ENCODE measurements at regions not wholly inside any gene's neighbourhood (a gene's known extent, or its start where the extent isn't known, plus 50 kb on each side); places are given as distances from the start of the nearest gene placed in this dataset.

DNA sequence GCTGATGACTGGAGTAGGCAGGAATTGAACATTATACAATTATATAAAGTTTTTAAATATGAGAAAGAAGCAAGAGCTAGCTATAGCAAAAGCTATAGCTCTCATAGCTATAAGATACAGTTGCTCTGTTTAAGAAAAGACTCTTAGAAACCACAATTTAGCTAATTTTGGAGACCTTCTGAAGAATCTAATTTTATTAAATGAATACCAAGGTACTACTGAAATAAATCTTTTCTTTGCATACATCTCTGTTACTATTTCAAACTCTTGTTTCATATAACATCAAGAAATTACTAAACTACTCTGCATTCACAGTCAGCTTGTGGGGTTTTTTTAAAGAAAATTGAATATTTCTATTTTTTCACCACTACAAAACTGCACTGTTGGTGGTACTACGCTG is 568.7 kb upstream of the MARCKS start:
- no peak for DNase-seq

DNA sequence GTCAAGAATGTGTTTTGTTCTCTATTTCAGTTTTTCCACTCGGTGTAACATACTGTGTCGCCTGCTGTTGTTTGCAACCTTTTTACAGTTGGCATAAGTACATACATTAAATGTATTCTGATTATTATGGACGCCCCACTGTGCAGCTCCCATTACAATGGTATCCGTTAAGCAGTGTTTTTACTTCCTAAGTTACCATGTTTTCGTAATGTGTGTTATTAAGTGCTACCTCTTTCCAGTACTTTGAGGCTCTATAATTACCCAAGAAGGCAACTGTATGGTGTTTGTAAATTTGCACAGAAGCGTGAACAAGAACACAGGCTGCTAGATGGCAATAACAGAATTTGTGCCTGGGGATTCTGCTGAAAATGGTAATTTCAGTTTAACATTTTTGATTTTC is 568.0 kb upstream of the MARCKS start:
- DNase-seq, result no peak

DNA sequence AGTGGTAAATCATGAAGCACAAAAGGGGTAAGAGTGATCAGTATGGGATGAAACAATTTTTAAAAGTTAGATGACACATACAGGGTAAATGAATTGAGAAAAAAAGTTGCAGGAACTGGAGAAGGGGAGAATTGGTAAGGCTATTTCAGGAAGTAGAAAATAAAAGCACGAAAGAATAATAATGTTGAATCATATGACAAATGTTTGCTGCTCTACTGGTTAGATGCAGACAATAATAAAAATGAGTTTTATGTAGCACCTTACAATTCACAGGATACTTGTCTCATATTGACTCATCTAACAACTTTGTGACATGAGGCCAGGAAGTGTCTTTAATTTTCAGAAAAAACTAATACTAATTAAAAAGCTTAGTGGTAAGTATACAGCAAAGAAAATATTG is 566.5 kb upstream of the MARCKS start:
- no peak for DNase-seq

DNA sequence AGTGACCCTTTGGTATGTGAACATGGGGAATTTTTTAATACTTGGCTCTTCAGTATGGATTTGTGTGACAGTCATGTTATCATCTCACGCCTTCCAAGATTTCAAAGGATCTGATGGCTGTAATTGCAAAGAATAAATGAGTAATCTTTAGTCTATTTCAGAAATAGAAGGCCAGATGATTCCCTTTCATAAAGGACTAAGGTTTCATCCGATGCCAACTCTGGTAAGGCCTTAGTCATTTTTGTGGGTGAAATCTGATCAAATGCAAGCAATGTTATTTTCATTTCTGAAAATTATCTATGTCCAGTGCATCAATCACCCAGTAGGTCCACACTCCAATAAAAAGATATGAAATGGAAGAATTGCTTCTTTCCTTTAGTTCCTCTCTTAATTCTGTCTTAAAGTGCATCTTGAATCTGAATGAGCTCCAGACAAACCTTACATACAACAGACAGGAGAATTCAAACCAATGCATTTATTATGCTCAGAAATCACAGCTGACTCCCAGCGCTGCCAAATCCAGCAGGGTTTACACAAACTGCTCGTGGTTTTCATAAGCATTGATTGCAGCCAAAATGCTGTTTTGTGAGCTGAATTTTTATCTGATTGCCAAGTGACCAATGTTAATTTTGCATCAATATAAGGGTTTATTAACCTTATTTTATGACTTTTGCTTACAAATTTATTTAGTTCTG is 565.2 kb upstream of the MARCKS start:
- peak in 30 of 56 donors; percentile 0 to 68 (median 10) for DNase-seq

DNA sequence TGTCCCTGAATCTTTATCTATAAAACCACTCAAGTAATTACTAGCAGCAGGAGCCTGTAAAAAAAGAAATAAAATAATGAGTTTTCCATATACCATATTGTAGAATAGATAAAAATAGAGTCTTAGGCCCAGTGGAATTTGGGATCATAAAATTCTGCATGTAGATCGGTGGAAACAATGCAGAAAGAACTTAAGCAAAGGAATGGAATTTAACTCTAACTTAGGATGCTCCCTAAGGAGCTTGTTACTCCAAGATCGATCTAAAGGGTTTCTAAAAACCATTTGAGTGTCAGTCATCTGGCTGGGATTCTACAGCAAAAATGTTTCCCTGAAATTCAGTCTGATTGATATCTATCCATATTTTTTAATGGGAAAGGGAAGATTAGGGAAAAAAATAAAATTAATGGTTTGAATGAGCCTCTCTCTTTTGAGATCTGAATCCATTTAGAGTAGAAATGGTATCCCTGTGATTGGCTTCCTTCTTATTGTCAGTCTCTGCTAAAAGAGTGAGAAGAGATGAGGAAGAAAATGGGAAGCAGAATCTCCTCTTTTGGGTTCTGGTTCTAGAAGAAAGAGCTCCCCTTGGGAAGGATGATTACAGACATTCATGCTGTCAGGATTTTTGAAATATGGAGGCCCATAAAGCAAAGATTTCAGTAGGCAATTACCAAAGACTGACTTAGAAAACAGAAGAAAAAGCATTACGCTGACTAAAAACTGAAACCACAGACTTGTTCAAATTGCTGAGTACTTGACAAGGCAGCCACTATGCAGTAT is 564.3 kb upstream of the MARCKS start:
- no peak for DNase-seq

DNA sequence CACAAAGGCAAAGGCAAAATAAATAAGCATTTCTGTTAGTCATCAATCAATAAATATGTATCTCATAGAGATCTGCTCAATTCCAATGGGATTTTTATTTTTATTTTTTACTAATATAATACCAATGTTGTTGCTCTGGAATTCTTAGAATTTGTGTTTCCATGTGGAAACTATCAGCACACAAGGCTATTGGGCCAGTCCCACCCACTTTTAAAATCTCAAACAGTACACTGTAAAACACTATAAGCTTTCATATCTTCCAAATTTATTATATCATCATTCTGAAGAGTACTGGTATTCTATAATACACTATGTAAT is 563.8 kb upstream of the MARCKS start:
- no peak for DNase-seq

DNA sequence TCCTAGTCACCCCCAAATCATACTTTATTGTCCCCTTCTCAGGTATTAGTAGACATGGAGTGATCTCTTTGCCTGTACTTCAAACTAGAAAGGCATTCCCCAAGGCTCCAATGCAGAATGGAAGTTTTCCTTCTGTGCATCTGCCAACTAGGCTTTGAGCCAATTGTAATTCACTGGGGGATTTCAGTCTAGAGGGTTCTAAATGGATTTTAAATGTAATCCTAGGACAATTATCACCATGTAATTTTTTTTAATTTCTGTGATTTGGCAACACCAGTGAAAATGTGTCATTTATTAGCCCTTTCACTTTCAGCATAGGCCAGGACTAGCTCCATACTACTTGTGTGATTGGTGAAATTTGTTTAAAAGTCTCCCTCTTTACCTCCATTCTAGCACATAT is 557.6 kb upstream of the MARCKS start:
- DNase-seq, result no peak

DNA sequence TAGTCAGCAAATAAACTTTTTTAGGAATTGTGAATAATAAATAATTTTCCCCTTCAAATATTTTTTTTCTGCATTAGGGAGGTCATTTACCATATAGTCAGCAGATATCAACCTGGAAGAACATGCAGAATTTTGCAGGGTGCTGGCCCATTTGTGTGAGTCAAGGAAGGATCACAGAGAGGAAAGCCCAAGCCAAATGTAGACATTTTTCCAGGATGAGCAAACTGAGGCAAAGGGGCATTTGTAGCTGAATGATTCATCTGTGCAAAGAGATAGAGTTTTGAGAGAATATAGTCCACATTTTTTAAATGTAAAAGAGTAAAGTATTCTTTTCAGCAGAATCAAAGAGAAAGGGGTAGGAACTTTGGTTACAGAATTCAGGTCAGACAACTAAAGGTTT is 555.5 kb upstream of the MARCKS start:
- DNase-seq, result no peak

DNA sequence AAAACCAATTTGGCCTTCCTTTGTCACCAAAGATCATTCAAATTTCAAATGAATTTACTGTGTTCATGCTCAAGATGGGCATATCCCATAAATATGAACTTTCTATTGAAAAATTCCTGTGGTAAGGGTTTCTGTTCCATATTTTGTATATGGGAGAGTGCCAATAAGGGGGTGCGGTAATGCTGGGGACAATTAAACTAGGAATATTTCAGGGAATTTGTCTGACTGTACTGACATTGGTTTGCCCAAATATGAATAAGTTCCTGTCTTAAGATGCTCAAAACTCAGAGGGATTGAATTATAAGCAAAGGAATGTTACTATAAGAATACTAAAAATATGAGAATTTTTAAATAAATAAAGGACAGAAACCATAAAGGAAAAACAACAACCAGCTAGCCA is 553.0 kb upstream of the MARCKS start:
- DNase-seq, result no peak

DNA sequence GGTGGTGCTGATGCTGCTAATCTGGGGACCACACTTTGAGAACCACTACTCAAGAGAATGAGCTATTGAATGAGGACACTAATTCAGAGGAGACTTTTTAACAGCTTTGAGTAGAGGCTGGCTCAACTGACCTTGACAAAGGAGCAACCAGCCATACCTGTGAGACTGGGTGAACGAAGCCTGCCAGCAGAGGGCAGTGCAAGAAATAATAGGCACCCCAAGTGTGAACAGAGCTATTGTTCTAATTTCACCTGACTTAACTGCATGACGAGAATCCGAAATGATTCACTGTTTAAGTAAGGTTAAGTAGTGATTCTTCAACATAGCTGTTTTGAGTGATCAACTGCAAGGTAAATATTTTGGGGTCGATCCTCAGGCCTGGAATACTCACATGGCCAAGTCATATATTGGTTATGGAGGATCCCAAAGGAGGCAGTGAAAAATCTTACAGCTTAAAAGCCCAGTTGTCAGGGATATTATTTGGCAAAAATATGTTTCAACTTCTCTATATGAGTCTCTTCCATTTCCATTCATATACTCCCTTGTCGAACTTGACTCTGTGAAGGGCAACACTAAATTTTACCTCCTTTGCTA is 550.5 kb upstream of the MARCKS start:
- DNase-seq, result peak in 8 of 56 donors; percentile 1 to 17 (median 6)

DNA sequence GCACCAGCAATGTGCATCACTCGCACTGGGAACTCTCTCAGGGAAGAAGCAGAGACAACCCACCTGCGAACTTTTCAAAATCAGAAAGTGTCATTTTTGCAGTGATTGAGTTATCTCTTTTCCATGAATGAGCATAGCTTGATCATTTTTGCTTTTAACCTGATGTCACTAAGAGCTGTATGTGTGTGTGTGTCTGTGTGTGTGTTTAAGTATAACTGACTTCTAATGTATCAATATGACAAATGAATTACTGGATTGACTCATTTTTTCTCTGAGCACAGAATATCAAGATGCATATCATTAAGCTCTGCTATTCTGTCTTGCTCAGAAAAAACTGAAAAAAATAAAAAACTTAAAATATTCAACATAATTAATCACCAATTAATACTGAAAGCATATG is 548.9 kb upstream of the MARCKS start:
- no peak for DNase-seq

DNA sequence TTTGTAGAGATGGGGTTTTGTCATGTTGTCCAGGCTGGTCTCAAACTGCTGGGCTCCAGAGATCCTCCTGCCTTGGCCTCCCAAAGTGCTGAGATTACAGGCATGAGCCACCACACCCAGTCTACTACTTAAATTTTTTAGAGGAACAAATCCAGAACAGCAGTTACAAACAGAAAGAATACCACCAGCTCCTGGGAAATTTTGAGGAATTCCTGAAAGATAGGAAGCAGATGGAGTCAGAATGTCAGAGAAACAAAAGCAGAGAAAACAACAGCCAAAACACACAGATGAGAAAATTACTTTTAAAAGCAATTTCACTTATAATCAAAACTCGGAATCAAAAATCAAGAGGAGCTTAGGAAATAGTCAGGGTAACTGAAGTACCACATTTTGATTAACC is 543.3 kb upstream of the MARCKS start:
- DNase-seq, result no peak

DNA sequence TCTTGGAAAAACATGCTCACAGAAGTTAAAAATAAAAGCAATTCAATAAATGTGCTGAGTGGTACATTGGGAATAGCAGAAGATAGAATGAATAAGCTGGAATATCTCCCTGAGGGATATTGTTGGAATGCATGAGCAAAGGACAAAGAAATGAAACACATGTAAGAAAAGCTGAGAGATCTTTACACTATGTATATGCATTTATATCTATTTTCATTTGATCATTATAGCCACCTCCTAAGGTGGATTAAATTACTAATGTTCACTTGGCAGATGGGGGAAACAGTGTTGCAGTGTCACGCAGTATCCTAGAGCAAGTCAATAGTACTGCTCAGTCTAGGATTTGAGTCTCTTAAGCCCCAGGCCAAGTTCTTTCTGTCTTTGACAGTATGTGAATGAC is 542.0 kb upstream of the MARCKS start:
- no peak for DNase-seq

DNA sequence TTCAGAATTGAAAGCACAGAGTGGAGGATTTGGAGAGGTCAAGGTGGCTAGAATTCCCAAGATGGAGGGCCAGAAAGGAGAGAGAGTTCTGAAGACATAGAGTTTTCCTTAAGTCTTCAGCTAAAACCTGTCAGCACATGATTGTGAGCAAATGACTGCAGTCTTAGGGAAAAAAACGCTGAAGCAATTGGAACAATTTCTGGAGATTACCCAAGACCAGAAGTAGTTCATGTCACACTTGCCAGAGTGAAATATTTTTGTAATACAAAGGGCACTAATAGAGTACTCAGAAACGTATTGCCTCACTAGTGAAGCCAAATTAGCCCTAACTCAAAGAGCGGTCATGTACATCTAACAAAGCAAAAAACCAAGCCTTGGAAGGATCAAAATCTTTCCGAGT is 541.3 kb upstream of the MARCKS start:
- no peak for DNase-seq

DNA sequence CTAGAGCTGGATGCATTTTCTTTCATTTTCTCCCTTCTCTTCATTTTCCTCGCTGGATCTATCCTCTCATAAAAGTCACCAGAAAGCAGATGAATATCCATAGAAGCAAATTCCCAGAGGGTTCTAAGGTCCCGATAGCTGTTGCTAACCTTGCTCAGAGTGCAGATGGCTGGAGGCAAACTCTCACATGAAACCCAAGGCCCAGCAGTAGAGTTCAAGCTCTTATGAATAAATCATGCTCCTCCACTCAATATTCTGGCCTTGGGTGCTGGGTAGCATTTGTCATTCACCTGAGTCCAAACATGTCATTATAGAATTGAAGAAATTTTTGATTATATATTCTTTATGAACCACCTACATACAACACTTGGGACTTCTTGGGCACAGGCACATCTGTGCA is 539.7 kb upstream of the MARCKS start:
- DNase-seq, result no peak

DNA sequence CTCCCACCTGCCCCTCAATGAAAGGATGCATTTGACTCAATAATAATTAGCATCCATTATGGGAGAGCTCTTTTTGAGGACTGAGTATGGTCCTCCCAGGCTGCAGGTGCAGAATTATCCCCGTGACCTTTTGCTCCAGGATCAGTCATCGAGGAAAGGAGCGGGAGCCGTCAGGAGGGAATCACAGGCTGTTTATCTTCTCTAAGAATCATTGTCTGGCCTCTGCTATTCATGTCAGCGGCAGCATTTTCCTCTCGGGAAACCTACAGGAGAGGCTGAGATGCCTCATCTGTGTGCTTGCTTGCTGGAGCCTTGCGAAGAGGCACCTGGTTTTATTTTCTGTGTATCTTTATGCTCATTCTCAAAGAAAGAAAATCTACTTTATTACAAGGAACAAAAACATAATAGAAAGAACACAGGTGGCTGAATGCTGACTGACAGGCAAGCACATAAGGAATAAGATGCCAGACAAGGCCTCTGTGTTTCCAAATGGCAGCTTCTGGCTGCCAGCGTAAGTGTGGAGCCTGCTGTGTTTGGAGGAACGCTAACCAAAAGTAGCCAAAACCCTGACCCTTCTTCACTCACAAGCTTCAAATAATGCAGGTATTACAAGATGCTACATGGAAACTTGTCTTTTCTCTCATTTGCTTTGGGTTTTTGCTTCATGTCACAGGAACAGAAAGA is 539.1 kb upstream of the MARCKS start:
- DNase-seq, result peak in 4 of 56 donors; percentile 5 to 30 (median 14)

DNA sequence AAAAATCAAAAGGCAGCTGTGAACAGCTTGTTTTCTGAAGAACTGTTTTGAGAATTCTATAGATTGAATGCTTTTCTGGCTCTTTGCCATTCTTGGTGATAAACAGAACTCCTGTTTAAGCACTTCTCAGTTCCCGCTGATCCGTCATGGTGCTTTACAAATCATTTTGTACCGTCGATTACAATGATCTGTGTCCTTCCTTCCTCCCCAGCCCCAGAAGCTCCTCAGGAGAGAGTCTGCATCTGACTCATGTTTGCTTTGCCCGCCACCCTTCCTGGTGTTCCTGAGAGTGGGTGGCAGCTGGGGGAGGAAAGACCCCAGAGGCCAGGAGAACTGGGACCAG is 538.6 kb upstream of the MARCKS start:
- DNase-seq, result peak in 1 of 56 donors; percentile 5

DNA sequence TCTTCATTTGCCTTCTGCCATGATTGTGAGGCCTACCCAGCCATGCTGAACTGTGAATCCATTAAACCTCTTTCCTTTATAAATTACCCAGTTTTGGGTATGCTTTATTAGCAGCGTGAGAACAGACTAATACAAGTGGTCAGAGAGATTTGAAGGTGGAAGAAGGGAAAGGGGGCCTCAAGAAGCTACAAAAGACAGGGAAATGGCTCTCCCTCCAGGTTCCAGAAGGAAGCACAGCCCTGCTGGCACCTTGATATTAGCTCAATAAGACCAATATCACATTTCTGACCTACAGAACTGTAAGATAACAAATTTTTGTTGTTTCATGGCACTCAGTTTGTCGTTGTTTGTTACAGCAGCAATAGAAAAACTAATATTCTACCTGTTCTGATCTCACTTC is 536.5 kb upstream of the MARCKS start:
- no peak for DNase-seq

DNA sequence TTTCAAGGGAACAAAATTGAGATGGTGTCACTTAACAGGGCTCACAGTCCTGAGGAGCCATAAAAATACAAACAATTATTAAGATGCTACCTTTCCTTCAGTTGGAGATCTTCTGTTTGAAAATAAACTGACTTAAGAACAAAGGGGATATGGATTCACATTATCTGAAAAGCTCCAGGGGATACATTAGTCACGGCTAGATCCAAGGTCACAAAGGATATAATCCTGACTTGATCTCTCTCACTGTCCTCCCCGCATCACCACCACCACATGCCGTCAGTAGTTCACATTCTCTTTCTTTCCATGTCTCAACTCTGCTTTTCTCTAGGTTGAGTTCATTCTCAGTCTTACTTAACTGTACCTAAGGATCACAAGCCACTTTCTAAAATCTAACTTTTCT is 530.4 kb upstream of the MARCKS start:
- DNase-seq, result no peak

DNA sequence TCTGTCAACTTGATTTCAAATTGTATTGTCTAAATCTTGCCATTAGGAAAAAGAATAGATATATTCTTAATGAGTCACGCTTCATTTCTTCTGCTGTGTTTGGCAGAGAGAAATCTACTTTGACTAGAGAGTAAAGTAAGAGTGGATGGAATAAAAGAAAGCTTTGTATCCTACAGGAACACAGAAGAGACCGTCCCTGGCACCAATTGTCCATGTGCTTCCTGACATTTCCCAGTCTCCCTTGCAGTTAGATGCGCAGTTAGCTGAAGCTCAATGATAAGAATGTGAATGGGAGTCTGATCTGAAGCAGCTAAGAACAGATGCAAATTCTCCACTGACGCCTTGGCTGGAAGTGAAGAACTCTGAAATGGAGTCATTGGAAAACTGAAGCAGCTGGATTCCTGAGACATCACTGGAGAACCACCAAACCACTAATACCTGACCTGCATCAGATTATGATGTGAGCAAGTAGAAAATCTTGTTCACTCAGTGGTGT is 528.2 kb upstream of the MARCKS start:
- peak in 13 of 56 donors; percentile 3 to 41 (median 13) for DNase-seq

DNA sequence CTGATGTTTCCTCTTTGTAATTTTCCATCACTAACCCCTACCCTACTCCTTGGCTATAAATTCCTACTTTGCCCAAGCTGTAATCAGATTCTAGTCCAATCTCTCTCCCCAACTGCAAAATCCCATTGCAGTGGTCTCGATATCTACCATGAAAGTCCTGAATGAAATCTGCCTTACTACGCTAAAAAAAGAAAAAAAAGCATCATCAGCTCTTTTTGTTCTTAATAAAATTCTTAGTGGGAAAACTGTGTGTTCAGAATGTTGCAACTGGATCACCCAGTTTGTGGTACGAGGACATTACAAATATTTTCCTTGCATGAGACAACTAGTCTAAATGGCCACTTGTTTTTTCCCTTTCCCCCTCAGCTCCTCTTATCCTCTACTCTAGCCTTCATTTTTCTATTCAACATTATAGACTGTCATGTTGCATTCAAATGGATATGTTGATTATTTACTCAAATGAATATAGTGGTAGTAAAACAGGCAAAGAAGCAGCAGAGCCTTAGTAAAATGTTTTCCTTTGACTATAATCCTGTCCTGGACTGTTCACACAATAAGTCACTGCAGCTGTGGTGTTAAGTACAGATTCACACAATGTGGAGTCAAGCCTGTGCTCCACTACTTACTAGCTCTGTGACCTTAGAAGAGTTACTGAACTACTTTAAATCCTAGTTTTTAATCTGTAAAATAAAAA is 527.1 kb upstream of the MARCKS start:
- no peak for DNase-seq

DNA sequence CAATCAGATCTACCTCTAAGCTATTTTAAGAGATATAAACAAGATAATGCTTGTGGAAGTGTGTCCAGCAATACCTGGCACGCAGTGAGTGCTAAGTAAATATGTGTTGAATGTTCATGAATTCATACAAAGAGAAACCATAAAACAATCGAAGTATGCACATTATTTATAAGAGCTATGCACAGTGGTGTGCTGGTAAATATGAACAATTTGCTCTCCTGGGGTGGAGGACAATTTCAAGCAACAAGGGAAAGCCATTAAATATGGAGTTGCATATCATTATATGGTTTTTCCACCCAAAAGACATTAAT is 526.6 kb upstream of the MARCKS start:
- no peak for DNase-seq
